SK-N-MC (cell line): ENCODE measurements at regions not wholly inside any gene's neighbourhood (a gene's known extent, or its start where the extent isn't known, plus 50 kb on each side); places are given as distances from the start of the nearest gene placed in this dataset.
A peak's percentile ranks its signal among the peaks of the same experiment; 100 is the strongest.
"Not testable (repeated sequence)": the region's sequence is repeated elsewhere in the genome, so short reads cannot be mapped to it uniquely, and the experiment has no call there.

Source experiments
- DNase-seq: peaks from one replicate; pipeline ENCODE4 v3.0.0-alpha.2; 2011; ENCODE audit warnings: low read depth, low spot score
- H3K27ac ChIP-seq: fragments of 200-600 bp; sonication (generic); 2 replicates; pipeline ENCODE4 v1.5.1; 2016; ENCODE audit warnings: mixed run types
- H3K36me3 ChIP-seq: fragments of 200-600 bp; sonication (generic); 2 replicates; pipeline ENCODE4 v1.6.1; 2017; ENCODE audit warnings: antibody characterized with exemption, low read length, mixed read lengths; ENCODE audit not compliant: insufficient read depth
- H3K4me3 ChIP-seq: fragments of 200-600 bp; sonication (generic); 2 replicates; pipeline ENCODE4 v1.5.1; 2016
- H3K9ac ChIP-seq: fragments of 200-600 bp; sonication (generic); 2 replicates; pipeline ENCODE4 v1.8.0; 2017; ENCODE audit warnings: mixed run types, mixed read lengths; ENCODE audit not compliant: insufficient read length
- H3K9me3 ChIP-seq: fragments of 200-600 bp; sonication (generic); 2 replicates; pipeline ENCODE4 v1.6.1; 2017; ENCODE audit warnings: low read depth, mild to moderate bottlenecking, antibody characterized with exemption, low read length, moderate library complexity, mixed read lengths
- EZH2 ChIP-seq: fragments of 200-600 bp; sonication (generic); IDR thresholded peaks from one replicate; pipeline ENCODE4 v1.6.1; 2017; ENCODE audit warnings: antibody characterized with exemption
- FOXP2 ChIP-seq: optimal IDR thresholded peaks from 2 replicates; pipeline ENCODE3; 2011; ENCODE audit warnings: mild to moderate bottlenecking, moderate library complexity; ENCODE audit not compliant: insufficient read depth; ENCODE audit errors: extremely low read length, control extremely low read depth
- POLR2AphosphoS5 ChIP-seq: IDR thresholded peaks from 2 replicates; pipeline ENCODE4 v1.6.1; 2012; ENCODE audit warnings: mild to moderate bottlenecking, low read depth, low read length, borderline replicate concordance

GRCh38 chr9:115681585-115681984, 472.0 kb upstream of the PAPPA start:
- no peak for DNase-seq
- Histone ChIP-seq H3K9ac (no peak overlapping the region), H3K36me3 (peaks cover 39% of the 10 kb centered on the region), H3K27ac (no peak overlapping the region), H3K4me3 (no peak overlapping the region), H3K9me3 (peaks cover 8% of the 10 kb centered on the region; the same call in 1 of the 2 replicates)
- TF ChIP-seq FOXP2 (no peak), EZH2 (no peak), POLR2AphosphoS5 (no peak)

- DNase-seq = no peak
- H3K27ac ChIP-seq = no peak overlapping the region
- peaks cover 29% of the 10 kb centered on the region for H3K36me3 ChIP-seq
- TF ChIP-seq POLR2AphosphoS5 = no peak
- no peak for TF ChIP-seq FOXP2
- no peak for TF ChIP-seq EZH2
- H3K9ac ChIP-seq = no peak overlapping the region
- peaks cover 8% of the 10 kb centered on the region; the same call in 1 of the 2 replicates for H3K9me3 ChIP-seq
- H3K4me3 ChIP-seq = no peak overlapping the region
Observed at GRCh38 chr9:115686069-115686468, 467.5 kb upstream of the PAPPA start.

- H3K27ac ChIP-seq = no peak overlapping the region
- no peak for TF ChIP-seq FOXP2
- TF ChIP-seq EZH2 = no peak
- no peak for TF ChIP-seq POLR2AphosphoS5
- H3K36me3 ChIP-seq = peaks cover 33% of the 10 kb centered on the region
- no peak overlapping the region for H3K4me3 ChIP-seq
- H3K9me3 ChIP-seq = peaks cover 6% of the 10 kb centered on the region; the same call in 1 of the 2 replicates
- H3K9ac ChIP-seq = no peak overlapping the region
- no peak for DNase-seq
Observed at GRCh38 chr9:115687356-115687755, 466.2 kb upstream of the PAPPA start.

GRCh38 chr9:115689331-115689730, 464.3 kb upstream of the PAPPA start:
- no peak for TF ChIP-seq FOXP2
- TF ChIP-seq EZH2 = no peak
- no peak for TF ChIP-seq POLR2AphosphoS5
- no peak overlapping the region for H3K9ac ChIP-seq
- H3K9me3 ChIP-seq = no peaks in the 10 kb centered on the region; the same call in 1 of the 2 replicates
- H3K36me3 ChIP-seq = peaks cover 22% of the 10 kb centered on the region
- no peak overlapping the region for H3K4me3 ChIP-seq
- H3K27ac ChIP-seq = no peak overlapping the region
- no peak for DNase-seq

- no peak overlapping the region for H3K4me3 ChIP-seq
- no peak for DNase-seq
- no peak overlapping the region for H3K27ac ChIP-seq
- peaks cover 11% of the 10 kb centered on the region for H3K36me3 ChIP-seq
- H3K9me3 ChIP-seq = no peaks in the 10 kb centered on the region; the same call in 1 of the 2 replicates
- TF ChIP-seq EZH2 (no peak), POLR2AphosphoS5 (no peak), FOXP2 (no peak)
- no peak overlapping the region for H3K9ac ChIP-seq
Observed at GRCh38 chr9:115690786-115691496, 462.6 kb upstream of the PAPPA start.

GRCh38 chr9:115691693-115692092, 461.9 kb upstream of the PAPPA start:
- Histone ChIP-seq H3K9me3 (no peaks in the 10 kb centered on the region; the same call in 1 of the 2 replicates), H3K4me3 (no peak overlapping the region), H3K27ac (no peak overlapping the region), H3K36me3 (peaks cover 8% of the 10 kb centered on the region; the same call in 1 of the 2 replicates), H3K9ac (no peak overlapping the region)
- DNase-seq = no peak
- no peak for TF ChIP-seq POLR2AphosphoS5
- TF ChIP-seq EZH2 = no peak
- TF ChIP-seq FOXP2 = no peak

- not testable (repeated sequence) for DNase-seq, H3K27ac ChIP-seq, H3K4me3 ChIP-seq, H3K9ac ChIP-seq, H3K36me3 ChIP-seq, H3K9me3 ChIP-seq
Observed at GRCh38 chr9:115692868-115693267, 460.7 kb upstream of the PAPPA start.

- no peak overlapping the region for H3K4me3 ChIP-seq
- H3K36me3 ChIP-seq = peaks cover 8% of the 10 kb centered on the region; the same call in 1 of the 2 replicates
- DNase-seq = no peak
- TF ChIP-seq POLR2AphosphoS5 (no peak; the same call in 1 of the 2 replicates), EZH2 (no peak)
- H3K9ac ChIP-seq = no peak overlapping the region
- peak overlapping the region; percentile 43; the same call in 1 of the 2 replicates for H3K27ac ChIP-seq
- H3K9me3 ChIP-seq = no peaks in the 10 kb centered on the region; the same call in 1 of the 2 replicates
Observed at GRCh38 chr9:115694014-115694413, 459.6 kb upstream of the PAPPA start.

- H3K27ac ChIP-seq = peak overlapping the region; percentile 43; the same call in 1 of the 2 replicates
- H3K4me3 ChIP-seq = no peak overlapping the region
- no peaks in the 10 kb centered on the region; the same call in 1 of the 2 replicates for H3K9me3 ChIP-seq
- no peak for TF ChIP-seq FOXP2
- TF ChIP-seq POLR2AphosphoS5 = no peak
- TF ChIP-seq EZH2 = no peak
- peaks cover 8% of the 10 kb centered on the region; the same call in 1 of the 2 replicates for H3K36me3 ChIP-seq
- no peak overlapping the region for H3K9ac ChIP-seq
- no peak for DNase-seq
Observed at GRCh38 chr9:115694991-115695390, 458.6 kb upstream of the PAPPA start.
